GM18520 (cell line): ENCODE measurements at regions not wholly inside any gene's neighbourhood (a gene's known extent, or its start where the extent isn't known, plus 50 kb on each side); places are given as distances from the start of the nearest gene placed in this dataset.

ENCODE experiments used
- ATAC-seq: cut with Tn5 transposase; IDR thresholded peaks from one replicate; pipeline ENCODE4 v1.9.1; 2021; ENCODE audit not compliant: unreplicated experiment

- ATAC-seq: no peak
These were observed 161.5 kb upstream of the DMAC1 start for GRCh38 chr9:7961076-7961475.

- ATAC-seq: no peak
These were observed 160.9 kb upstream of the DMAC1 start for GRCh38 chr9:7960320-7961050.

- no peak for ATAC-seq
These were observed 158.2 kb upstream of the DMAC1 start for GRCh38 chr9:7957803-7958202.

- no peak for ATAC-seq
These were observed 148.0 kb upstream of the DMAC1 start for GRCh38 chr9:7947577-7947976.

DNA sequence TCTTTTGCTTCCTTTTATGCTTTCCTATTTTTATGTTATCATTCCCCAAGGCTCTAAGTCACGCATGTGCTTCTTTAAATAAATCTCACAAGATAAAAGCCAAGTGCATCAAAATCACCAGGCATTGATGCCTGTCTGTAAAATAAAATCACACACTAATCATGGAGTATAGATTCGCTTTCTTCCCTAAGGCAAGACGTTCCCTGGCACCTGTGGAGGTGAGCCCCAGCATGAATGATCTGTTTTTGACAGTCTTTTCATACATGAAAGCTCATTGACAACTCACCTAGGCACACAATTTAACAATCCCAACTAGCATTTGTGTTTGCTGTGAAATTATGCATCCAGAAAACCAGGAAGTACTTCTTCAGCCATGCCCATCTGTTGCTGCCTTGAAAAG, 146.9 kb upstream of the DMAC1 start:
- ATAC-seq: no peak

- ATAC-seq: no peak
These were observed 145.0 kb upstream of the DMAC1 start for GRCh38 chr9:7944572-7944971.

- no peak for ATAC-seq
These were observed 138.3 kb upstream of the DMAC1 start for GRCh38 chr9:7937761-7938491.

- ATAC-seq: no peak
These were observed 137.4 kb upstream of the DMAC1 start for GRCh38 chr9:7936996-7937395.

DNA sequence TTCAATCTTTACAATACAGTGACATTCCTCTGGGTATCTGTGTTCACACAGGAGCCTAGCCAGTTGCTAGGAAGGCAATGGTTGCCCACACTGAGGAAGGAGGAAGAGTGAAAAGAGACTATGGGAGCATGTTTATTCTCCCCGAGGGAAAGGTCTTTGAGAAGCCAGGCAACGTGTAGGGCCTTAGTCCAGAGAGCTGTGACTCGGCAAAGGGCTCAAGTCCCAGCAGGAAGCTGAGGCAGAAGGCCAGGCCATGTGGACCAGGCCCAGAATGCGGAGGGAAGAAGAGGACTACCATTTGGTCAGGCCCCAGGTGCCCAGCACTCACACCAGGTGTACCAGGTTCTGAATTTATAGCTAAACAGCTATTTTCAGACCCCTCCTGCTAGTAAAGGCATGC, 136.6 kb upstream of the DMAC1 start:
- no peak for ATAC-seq

DNA sequence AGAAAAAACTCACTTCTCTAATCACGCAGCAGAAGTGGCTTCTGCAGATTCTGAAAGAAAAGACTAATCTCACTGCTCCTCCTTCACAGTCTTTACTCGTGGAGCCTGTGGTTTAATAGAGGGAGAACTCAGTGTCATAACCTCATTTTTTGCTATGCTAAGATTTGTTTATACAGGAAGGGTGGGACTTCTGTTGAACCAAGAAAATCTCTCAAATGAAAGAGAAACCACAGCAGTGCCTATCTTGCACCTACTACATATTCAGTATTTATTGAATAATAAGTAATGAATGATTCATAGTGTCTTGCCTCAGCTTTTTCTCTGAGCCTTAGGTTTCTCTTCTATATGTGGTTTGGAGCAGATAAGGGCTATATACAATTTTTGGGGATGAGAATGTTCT, 136.1 kb upstream of the DMAC1 start:
- peak; percentile 61 for ATAC-seq

GRCh38 chr9:7932767-7933166, 133.2 kb upstream of the DMAC1 start:
- no peak for ATAC-seq

GRCh38 chr9:7930613-7931012, 131.0 kb upstream of the DMAC1 start:
- ATAC-seq: no peak

DNA sequence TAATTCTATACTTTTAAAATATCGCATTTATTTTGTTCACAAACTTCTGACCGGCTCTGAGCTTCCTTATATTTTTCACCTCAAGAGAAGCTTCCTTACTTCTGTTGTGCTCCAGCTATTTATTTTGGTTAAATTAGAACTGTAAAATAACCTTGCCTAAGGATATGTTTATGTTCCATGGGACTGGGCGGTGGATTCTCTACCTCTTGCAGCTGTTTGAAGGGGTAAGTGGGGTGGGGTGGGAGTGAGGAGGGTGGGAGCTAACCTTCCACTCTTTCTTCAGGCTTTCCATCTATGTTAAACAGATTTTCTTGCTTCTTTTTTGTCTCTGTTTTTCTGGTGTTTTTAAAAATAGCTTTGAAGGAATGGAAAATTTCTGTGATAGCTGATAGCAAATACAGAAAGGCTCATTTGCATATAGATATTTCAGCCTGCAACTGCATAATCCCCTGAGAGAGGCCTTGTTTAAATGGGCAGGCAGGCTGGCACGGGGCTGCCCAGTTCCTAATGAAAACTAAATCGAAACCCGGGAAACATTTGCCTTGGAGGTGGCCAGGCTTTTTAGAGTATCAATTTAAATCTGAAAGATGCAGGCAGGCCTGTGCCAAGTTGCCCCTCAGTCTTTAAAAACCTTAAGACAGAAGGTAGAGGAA, 122.1 kb upstream of the DMAC1 start:
- ATAC-seq: no peak

- ATAC-seq: no peak
These were observed 112.5 kb upstream of the DMAC1 start for GRCh38 chr9:7912037-7912535.

DNA sequence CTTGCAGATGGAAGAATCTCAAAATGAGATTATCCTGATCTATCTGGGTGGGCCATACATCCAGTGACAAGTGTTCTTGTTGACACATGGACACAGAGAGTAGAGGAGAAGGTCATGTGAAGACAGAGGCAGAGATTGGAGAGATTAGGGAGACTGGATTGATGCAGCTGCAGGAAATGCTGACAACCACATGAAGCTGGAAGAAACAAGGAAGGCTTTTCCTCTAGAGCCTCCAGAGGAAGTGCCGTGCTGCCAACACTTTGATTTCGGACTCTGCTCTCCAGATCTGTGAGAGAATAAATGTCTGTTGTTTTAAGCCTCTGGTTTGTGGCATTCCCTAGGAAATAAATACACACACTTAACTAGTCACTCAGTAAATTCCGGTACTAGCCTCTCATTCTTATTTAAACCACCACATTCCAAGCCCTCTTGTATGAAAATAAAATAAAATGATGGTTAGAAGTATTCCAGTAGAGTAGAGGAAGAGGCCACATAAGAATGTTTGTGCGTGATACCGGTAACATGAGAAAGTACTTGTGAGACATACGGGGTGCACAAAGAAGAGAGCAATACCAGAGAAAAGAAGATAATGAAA, 110.9 kb upstream of the DMAC1 start:
- ATAC-seq: no peak

GRCh38 chr9:7909537-7909936, 110.0 kb upstream of the DMAC1 start:
- ATAC-seq: no peak

GRCh38 chr9:7907551-7908337, 108.2 kb upstream of the DMAC1 start:
- no peak for ATAC-seq

DNA sequence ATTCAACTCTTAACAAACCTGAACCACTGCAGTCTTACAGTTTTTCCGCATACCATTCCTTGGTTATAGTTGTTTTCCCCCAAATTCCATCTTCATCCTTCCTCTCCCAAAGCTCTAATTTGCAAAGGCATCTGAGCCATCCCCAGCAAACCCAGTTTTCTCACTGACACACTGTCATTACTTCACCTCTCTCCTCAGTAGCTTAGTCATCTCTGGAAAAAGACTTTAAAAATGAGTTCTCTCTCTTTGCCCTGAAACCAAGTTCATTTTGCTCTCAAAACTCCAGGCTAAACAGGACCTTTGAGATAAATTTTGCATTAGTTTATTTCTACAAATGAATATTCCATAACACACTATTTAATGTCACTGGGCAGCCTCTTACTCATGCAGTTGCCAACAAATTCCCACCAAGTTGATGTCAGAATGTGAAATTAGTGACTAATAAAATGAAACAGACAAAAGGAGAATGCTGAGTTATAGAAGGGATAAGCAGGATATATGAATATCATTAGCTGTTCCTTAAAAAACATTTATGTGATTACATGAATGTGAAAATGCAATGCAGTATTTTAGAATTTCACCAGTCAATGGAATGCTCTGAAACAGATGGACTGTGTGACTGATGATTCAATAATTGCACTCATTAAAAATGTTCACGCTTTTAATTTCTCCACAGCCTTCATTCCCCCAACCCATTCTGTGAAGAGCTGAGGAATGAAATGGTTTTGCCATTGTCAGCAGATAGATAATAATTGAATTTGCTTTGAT, 107.4 kb upstream of the DMAC1 start:
- ATAC-seq: no peak

GRCh38 chr9:7901621-7902020, 102.0 kb upstream of the DMAC1 start:
- ATAC-seq: no peak

GRCh38 chr9:7900541-7900940, 101.0 kb upstream of the DMAC1 start:
- no peak for ATAC-seq
